ENCODE measurements at regions not wholly inside any gene's neighbourhood (a gene's known extent, or its start where the extent isn't known, plus 50 kb on each side); places are given as distances from the start of the nearest gene placed in this dataset.

GRCh38 chr22:49290711-49291110 lies 537.0 kb downstream of the BRD1 start:
- peak; percentile 49 for DNase-seq (ENCODE audit: low spot score)

GRCh38 chr22:49289822-49290679 lies 537.6 kb downstream of the BRD1 start:
- no peak for TF ChIP-seq CTCF (IDR thresholded peaks at IDR 0.05)
- DNase-seq (ENCODE audit: low spot score): peak; percentile 26
- Histone ChIP-seq H3K4me3 (no peak overlapping the region), H3K27ac (no peak overlapping the region)

More at GRCh38 chr22:49290711-49291110, 537.0 kb downstream of the BRD1 start:
- Histone ChIP-seq H3K27ac (no peak overlapping the region), H3K4me3 (no peak overlapping the region)
- TF ChIP-seq CTCF (IDR thresholded peaks at IDR 0.05): no peak

- no peak overlapping the region for H3K4me3 ChIP-seq
- H3K27ac ChIP-seq: no peak overlapping the region
- TF ChIP-seq CTCF (IDR thresholded peaks at IDR 0.05): no peak
- no peak for DNase-seq (ENCODE audit: low spot score)
Observed at GRCh38 chr22:49286181-49286760, 541.4 kb downstream of the BRD1 start.

GRCh38 chr22:49284931-49285330 lies 542.7 kb downstream of the BRD1 start:
- DNase-seq (ENCODE audit: low spot score): no peak
- TF ChIP-seq CTCF (IDR thresholded peaks at IDR 0.05): no peak
- H3K4me3 ChIP-seq: no peak overlapping the region
- H3K27ac ChIP-seq: no peak overlapping the region

GRCh38 chr22:49284056-49284784 lies 543.5 kb downstream of the BRD1 start:
- TF ChIP-seq CTCF (IDR thresholded peaks at IDR 0.05): no peak
- DNase-seq (ENCODE audit: low spot score): no peak
- H3K4me3 ChIP-seq: no peak overlapping the region
- no peak overlapping the region for H3K27ac ChIP-seq

- no peak for TF ChIP-seq CTCF (IDR thresholded peaks at IDR 0.05)
- no peak for DNase-seq (ENCODE audit: low spot score)
- H3K27ac ChIP-seq: no peak overlapping the region
Observed at GRCh38 chr22:49282596-49282995, 545.1 kb downstream of the BRD1 start.

More at GRCh38 chr22:49282596-49282995, 545.1 kb downstream of the BRD1 start:
- H3K4me3 ChIP-seq: no peak overlapping the region
